ENCODE measurements at regions not wholly inside any gene's neighbourhood (a gene's known extent, or its start where the extent isn't known, plus 50 kb on each side); places are given as distances from the start of the nearest gene placed in this dataset.

GRCh38 chr15:61545763-61546162 lies 316.7 kb upstream of the RORA start:
- DNase-seq (ENCODE audit: low read depth) (no peak), FAIRE-seq (peak; percentile 7)
- TF ChIP-seq CTCF (IDR thresholded peaks at IDR 0.05; ENCODE audit: insufficient read depth, low read length, severe bottlenecking) = no peak

GRCh38 chr15:61541516-61541915 lies 312.4 kb upstream of the RORA start:
- FAIRE-seq = no peak
- H3K4me3 ChIP-seq (ENCODE audit: low read depth, low read length) = no peak overlapping the region
- no peak for TF ChIP-seq CTCF (IDR thresholded peaks at IDR 0.05; ENCODE audit: insufficient read depth, low read length, severe bottlenecking)

More at GRCh38 chr15:61545763-61546162, 316.7 kb upstream of the RORA start:
- no peaks in the 10 kb centered on the region for H3K36me3 ChIP-seq (ENCODE audit: control insufficient read depth, insufficient read depth, low read length)
- no peaks in the 10 kb centered on the region for H3K27me3 ChIP-seq (ENCODE audit: control insufficient read depth, insufficient read depth, low read length)
- H3K4me3 ChIP-seq (ENCODE audit: low read depth, low read length) = no peak overlapping the region

GRCh38 chr15:61537337-61537736 lies 308.2 kb upstream of the RORA start:
- no peak for DNase-seq (ENCODE audit: low read depth)
- TF ChIP-seq CTCF (IDR thresholded peaks at IDR 0.05; ENCODE audit: insufficient read depth, low read length, severe bottlenecking) = no peak
- Histone ChIP-seq H3K4me3 (ENCODE audit: low read depth, low read length) (no peak overlapping the region), H3K27me3 (ENCODE audit: control insufficient read depth, insufficient read depth, low read length) (no peaks in the 10 kb centered on the region), H3K36me3 (ENCODE audit: control insufficient read depth, insufficient read depth, low read length) (no peaks in the 10 kb centered on the region)
- no peak for FAIRE-seq

More at GRCh38 chr15:61541516-61541915, 312.4 kb upstream of the RORA start:
- Histone ChIP-seq H3K27me3 (ENCODE audit: control insufficient read depth, insufficient read depth, low read length) (no peaks in the 10 kb centered on the region), H3K36me3 (ENCODE audit: control insufficient read depth, insufficient read depth, low read length) (no peaks in the 10 kb centered on the region)
- DNase-seq (ENCODE audit: low read depth) = no peak

- no peaks in the 10 kb centered on the region for H3K36me3 ChIP-seq (ENCODE audit: control insufficient read depth, insufficient read depth, low read length)
- no peak for FAIRE-seq
- no peak for TF ChIP-seq CTCF (IDR thresholded peaks at IDR 0.05; ENCODE audit: insufficient read depth, low read length, severe bottlenecking)
- no peak overlapping the region for H3K4me3 ChIP-seq (ENCODE audit: low read depth, low read length)
- DNase-seq (ENCODE audit: low read depth) = no peak
- H3K27me3 ChIP-seq (ENCODE audit: control insufficient read depth, insufficient read depth, low read length) = no peaks in the 10 kb centered on the region
Observed at GRCh38 chr15:61534986-61535385, 305.9 kb upstream of the RORA start.

GRCh38 chr15:61530769-61531168 lies 301.7 kb upstream of the RORA start:
- no peak for FAIRE-seq
- Histone ChIP-seq H3K4me3 (ENCODE audit: low read depth, low read length) (no peak overlapping the region), H3K27me3 (ENCODE audit: control insufficient read depth, insufficient read depth, low read length) (no peaks in the 10 kb centered on the region), H3K36me3 (ENCODE audit: control insufficient read depth, insufficient read depth, low read length) (no peaks in the 10 kb centered on the region)
- DNase-seq (ENCODE audit: low read depth) = no peak
- no peak for TF ChIP-seq CTCF (IDR thresholded peaks at IDR 0.05; ENCODE audit: insufficient read depth, low read length, severe bottlenecking)

GRCh38 chr15:61528581-61528910 lies 299.4 kb upstream of the RORA start:
- DNase-seq (ENCODE audit: low read depth) = no peak
- Histone ChIP-seq H3K36me3 (ENCODE audit: control insufficient read depth, insufficient read depth, low read length) (no peaks in the 10 kb centered on the region), H3K27me3 (ENCODE audit: control insufficient read depth, insufficient read depth, low read length) (no peaks in the 10 kb centered on the region), H3K4me3 (ENCODE audit: low read depth, low read length) (no peak overlapping the region)
- no peak for FAIRE-seq
- no peak for TF ChIP-seq CTCF (IDR thresholded peaks at IDR 0.05; ENCODE audit: insufficient read depth, low read length, severe bottlenecking)

Data from bronchial epithelial cell (primary cell).